PFSK-1 (cell line): ENCODE measurements at regions not wholly inside any gene's neighbourhood (a gene's known extent, or its start where the extent isn't known, plus 50 kb on each side); places are given as distances from the start of the nearest gene placed in this dataset.

Source experiments
- FOXP2 ChIP-seq: optimal IDR thresholded peaks from 2 replicates; pipeline ENCODE3; 2011; ENCODE audit warnings: borderline replicate concordance, control low read depth, inconsistent platforms; ENCODE audit not compliant: insufficient read depth; ENCODE audit errors: extremely low read length, extremely low read depth
- TAF1 ChIP-seq: IDR thresholded peaks from 2 replicates; pipeline ENCODE4 v1.6.1; 2012; ENCODE audit warnings: low read length, control low read depth, borderline replicate concordance; ENCODE audit not compliant: insufficient read depth

DNA sequence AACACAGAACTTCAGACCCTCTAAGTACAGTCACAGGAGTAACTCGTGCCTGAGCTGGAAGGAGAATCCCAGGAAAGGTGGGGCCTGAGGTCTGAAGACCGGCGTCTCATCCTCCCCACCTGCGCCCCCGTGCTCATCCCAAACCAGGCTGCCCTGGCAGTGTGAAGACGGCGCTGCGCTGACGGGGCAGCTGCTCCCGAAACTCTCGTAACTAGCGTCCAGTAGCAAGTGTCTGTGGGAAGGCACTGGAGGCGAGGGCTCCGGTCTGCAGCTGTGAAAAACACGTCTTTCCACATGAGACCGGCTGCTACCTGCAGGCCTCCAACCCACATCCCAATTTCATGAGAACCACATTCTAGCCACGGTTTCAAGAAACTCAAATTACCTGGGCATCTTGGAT, 136.6 kb upstream of the RNF32 start:
- no peak for TF ChIP-seq TAF1
- TF ChIP-seq FOXP2: no peak
